HUES64 (cell line): ENCODE measurements at regions not wholly inside any gene's neighbourhood (a gene's known extent, or its start where the extent isn't known, plus 50 kb on each side); places are given as distances from the start of the nearest gene placed in this dataset.

Experiments
- H3K27ac ChIP-seq: 2 replicates; pipeline ENCODE4 v1.7.0; 2013; ENCODE audit warnings: low read depth, low read length, inconsistent platforms
- H3K27me3 ChIP-seq: 2 replicates; pipeline ENCODE4 v1.6.1; 2013; ENCODE audit warnings: mild to moderate bottlenecking, low read length; ENCODE audit not compliant: insufficient read depth
- H3K36me3 ChIP-seq: 2 replicates; pipeline ENCODE4 v1.6.1; 2013; ENCODE audit warnings: mild to moderate bottlenecking, low read length; ENCODE audit not compliant: insufficient read depth
- H3K4me1 ChIP-seq: 2 replicates; pipeline ENCODE4 v1.6.1; 2013; ENCODE audit warnings: mild to moderate bottlenecking, low read length, moderate library complexity; ENCODE audit not compliant: insufficient read depth
- H3K4me3 ChIP-seq: 2 replicates; pipeline ENCODE4 v1.5.1; 2013; ENCODE audit warnings: mild to moderate bottlenecking, low read length, moderate library complexity
- H3K9ac ChIP-seq: 2 replicates; pipeline ENCODE4 v1.6.1; 2013; ENCODE audit warnings: mild to moderate bottlenecking, low read depth, low read length
- H3K9me3 ChIP-seq: 2 replicates; pipeline ENCODE4 v1.6.1; 2013; ENCODE audit warnings: low read depth, low read length; ENCODE audit not compliant: insufficient read depth
- WGBS: fragments of 150-250, 120-280 bp; methylation state at CpG from one replicate; pipeline ENCODE4 v1.1.7; 2013; ENCODE audit warnings: missing lambda C conversion rate; 5-methylcytosine and 5-hydroxymethylcytosine counted together

DNA sequence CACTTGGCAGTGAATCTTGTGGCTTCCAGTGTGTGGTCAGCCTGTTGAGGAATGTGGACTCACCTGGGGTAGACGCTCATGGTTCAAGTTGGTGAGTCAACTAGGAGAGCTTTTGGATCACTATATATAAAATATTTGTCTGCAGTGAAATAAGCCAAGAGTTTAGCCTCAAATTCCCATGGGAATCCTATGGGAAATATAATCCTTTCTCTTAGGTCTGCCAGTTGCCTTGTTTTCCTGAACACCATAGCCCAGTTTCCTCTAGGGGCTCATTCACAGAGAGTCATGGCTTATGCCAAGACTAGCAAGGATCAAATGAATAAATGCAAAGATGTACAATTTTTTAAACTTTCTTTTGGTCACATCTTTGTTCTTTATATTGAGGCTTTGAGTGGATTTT, 100.1 kb upstream of the NPHP3 start:
- Histone ChIP-seq H3K4me3 (no peak overlapping the region), H3K27me3 (no peaks in the 10 kb centered on the region), H3K36me3 (no peaks in the 10 kb centered on the region), H3K4me1 (no peaks in the 10 kb centered on the region), H3K27ac (no peak overlapping the region), H3K9ac (no peak overlapping the region), H3K9me3 (no peaks in the 10 kb centered on the region)
- WGBS, result 100% methylated on average over 1 of the region's 1 CpG

DNA sequence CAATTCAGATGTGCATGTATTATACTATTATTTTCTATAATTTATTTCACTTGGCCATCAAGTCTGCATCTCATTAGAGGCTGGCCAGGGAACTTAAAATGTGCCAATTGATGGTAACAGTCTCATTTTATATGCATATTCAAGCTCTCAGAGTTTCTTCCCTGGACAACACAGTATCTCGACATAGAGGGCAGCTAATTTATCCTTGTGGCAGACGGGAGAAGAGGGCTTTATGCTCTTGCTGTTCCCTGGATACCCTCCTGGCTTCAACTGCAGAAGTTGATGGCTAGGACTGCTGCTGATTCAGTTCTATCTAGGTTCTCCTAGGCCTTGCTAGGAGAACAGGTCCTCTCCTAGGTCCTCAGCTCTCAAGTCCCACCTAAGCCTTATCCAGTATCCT, 99.1 kb upstream of the NPHP3 start:
- no peak overlapping the region for H3K27ac ChIP-seq
- no peaks in the 10 kb centered on the region for H3K9me3 ChIP-seq
- H3K27me3 ChIP-seq, result no peaks in the 10 kb centered on the region
- 91% methylated on average over 2 of the region's 2 CpGs for WGBS
- no peak overlapping the region for H3K9ac ChIP-seq
- H3K4me1 ChIP-seq, result no peaks in the 10 kb centered on the region
- H3K36me3 ChIP-seq, result no peaks in the 10 kb centered on the region
- no peak overlapping the region for H3K4me3 ChIP-seq

DNA sequence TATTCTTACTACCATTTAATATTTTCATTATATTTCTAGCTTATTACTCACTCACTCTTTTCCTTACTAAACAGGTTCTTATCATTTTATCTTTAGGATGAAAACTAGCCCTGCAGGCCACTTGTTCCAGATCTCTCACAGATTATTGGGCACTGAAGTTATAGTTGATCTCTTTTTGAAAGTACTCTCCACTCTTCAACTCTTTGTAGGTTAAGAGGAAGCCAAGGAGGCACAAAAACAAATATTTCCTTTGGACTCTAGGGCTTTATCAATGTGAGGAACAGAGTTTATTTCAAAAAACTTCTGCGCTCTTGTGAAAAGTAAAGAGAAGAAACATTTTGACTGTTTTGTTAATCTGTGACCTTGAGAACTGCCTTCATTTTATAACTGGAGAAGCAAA, 96.0 kb upstream of the NPHP3 start:
- no peaks in the 10 kb centered on the region for H3K9me3 ChIP-seq
- H3K27ac ChIP-seq, result no peak overlapping the region
- no peaks in the 10 kb centered on the region for H3K4me1 ChIP-seq
- H3K4me3 ChIP-seq, result no peak overlapping the region
- no peaks in the 10 kb centered on the region for H3K27me3 ChIP-seq
- no peaks in the 10 kb centered on the region for H3K36me3 ChIP-seq
- WGBS, result 89% methylated on average over 1 of the region's 1 CpG
- no peak overlapping the region for H3K9ac ChIP-seq

DNA sequence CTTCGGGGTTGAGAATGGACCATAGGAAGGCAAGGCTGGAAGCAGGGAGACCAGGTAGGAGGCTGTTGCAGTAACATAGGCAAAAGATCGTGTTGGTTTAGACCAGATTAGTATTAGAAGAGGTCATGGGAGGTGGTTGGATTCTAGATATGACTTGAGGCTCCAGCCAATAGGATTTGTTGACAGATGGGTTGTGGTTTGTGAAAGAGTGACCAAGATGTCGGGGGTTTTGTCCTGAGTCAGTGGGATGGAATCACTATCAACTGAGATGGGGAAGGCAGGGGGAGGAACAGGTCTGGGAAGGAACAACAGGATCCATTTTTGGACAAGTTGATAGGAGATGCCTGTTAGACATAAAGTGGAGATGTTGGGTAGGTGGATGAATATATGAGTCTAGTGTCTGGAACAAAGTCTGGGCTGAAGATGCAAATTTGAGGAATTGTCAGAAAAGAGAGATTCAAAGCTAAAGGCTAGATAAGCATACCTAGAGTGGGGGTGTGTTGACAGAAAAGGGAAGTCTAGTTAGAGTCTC, 95.5 kb upstream of the NPHP3 start:
- H3K27me3 ChIP-seq, result no peaks in the 10 kb centered on the region
- H3K4me3 ChIP-seq, result no peak overlapping the region
- no peak overlapping the region for H3K27ac ChIP-seq
- no peaks in the 10 kb centered on the region for H3K9me3 ChIP-seq
- no peaks in the 10 kb centered on the region for H3K36me3 ChIP-seq
- no peak overlapping the region for H3K9ac ChIP-seq
- 87% methylated on average over 3 of the region's 3 CpGs for WGBS
- no peaks in the 10 kb centered on the region for H3K4me1 ChIP-seq

DNA sequence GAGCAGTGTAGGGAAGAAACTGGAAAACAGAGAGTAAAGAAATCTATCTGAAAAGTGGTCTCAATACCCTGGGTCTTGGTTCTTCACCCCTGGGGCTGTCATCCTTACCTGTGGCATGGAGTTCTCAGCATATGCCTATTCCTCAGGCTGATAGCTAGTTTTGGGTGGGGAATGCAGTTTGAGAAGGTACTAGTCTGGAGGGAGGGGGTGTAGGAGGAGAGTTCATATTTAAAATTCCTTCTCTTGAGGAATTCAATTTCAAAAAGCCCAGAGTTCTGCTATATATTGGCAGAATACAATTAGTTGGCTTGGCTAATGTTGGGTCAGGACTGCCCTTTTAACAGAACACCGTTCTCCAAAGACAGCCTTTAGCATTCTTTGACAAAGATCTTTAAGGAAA, 82.9 kb upstream of the NPHP3 start:
- no peaks in the 10 kb centered on the region for H3K4me1 ChIP-seq
- H3K9me3 ChIP-seq, result no peaks in the 10 kb centered on the region
- H3K9ac ChIP-seq, result no peak overlapping the region
- no peaks in the 10 kb centered on the region for H3K36me3 ChIP-seq
- no peaks in the 10 kb centered on the region for H3K27me3 ChIP-seq
- 96% methylated on average over 1 of the region's 1 CpG for WGBS
- no peak overlapping the region for H3K27ac ChIP-seq
- no peak overlapping the region for H3K4me3 ChIP-seq

DNA sequence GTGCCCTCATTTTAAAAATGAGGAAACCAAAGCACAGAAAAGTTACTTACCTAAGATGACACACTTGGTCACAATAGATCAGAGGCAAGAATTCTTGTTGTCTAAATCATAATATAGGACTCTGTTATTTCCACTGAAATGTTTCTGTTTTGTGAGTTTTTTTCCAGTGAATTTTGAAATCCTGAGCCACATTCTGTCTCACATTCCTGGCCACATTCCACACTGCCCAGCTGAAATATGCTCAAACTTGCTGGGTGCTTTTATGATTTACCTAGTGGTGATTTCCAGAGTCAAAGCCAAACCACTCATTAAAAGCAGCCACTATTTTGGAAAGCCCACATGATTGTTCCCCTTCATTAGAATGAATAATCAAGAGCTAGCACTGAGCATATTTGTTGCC, 82.3 kb upstream of the NPHP3 start:
- Histone ChIP-seq H3K4me1 (no peaks in the 10 kb centered on the region), H3K36me3 (no peaks in the 10 kb centered on the region), H3K27ac (no peak overlapping the region), H3K4me3 (no peak overlapping the region), H3K27me3 (no peaks in the 10 kb centered on the region), H3K9ac (no peak overlapping the region), H3K9me3 (no peaks in the 10 kb centered on the region)

DNA sequence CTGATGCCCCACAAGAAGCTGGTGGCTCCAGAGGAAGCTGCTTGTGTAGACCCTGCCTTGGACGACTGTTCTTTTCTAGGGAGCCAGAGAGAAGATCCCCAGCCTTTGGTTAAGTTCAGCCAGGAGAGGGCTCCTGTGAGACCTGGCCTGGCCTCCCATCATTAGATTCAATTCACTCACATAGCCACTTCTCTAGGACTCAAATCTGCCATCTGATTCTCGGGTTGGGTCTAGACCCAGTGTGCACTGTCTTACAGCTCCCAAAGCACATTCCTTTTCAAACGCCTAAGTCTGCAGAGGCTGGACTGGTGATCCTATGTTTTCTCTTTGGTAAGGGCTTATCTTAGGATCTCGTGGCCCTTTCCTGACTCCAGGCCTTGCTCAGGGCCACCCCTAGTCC, 81.7 kb upstream of the NPHP3 start:
- 77% methylated on average over 4 of the region's 4 CpGs for WGBS
- no peaks in the 10 kb centered on the region for H3K9me3 ChIP-seq
- H3K27ac ChIP-seq, result no peak overlapping the region

DNA sequence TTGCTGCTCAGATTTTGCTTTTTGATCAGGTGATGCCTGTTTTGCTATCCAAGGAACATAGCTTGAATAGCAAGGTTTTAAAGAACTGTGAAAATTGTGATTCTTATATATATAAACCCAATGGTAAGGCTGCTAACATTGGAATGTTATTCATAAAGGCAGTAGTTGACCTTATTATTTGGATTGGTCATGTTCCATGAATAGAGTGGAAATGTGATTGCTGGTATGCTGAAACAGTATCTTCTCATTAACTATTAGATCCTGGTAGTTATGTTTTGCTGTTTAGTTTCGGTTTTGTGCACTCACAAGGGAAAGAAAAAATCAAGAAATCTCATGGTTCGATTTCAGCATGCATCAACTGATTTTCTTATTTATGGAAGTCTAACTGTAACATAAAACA, 78.7 kb upstream of the NPHP3 start:
- H3K9ac ChIP-seq, result no peak overlapping the region
- H3K4me1 ChIP-seq, result no peaks in the 10 kb centered on the region
- H3K4me3 ChIP-seq, result no peak overlapping the region
- H3K27me3 ChIP-seq, result no peaks in the 10 kb centered on the region
- WGBS, result 90% methylated on average over 2 of the region's 2 CpGs
- H3K9me3 ChIP-seq, result no peaks in the 10 kb centered on the region
- no peak overlapping the region for H3K27ac ChIP-seq
- H3K36me3 ChIP-seq, result no peaks in the 10 kb centered on the region

More for the DNA sequence above, 81.7 kb upstream of the NPHP3 start:
- Histone ChIP-seq H3K4me1 (no peaks in the 10 kb centered on the region), H3K4me3 (no peak overlapping the region), H3K27me3 (no peaks in the 10 kb centered on the region), H3K36me3 (no peaks in the 10 kb centered on the region), H3K9ac (no peak overlapping the region)

DNA sequence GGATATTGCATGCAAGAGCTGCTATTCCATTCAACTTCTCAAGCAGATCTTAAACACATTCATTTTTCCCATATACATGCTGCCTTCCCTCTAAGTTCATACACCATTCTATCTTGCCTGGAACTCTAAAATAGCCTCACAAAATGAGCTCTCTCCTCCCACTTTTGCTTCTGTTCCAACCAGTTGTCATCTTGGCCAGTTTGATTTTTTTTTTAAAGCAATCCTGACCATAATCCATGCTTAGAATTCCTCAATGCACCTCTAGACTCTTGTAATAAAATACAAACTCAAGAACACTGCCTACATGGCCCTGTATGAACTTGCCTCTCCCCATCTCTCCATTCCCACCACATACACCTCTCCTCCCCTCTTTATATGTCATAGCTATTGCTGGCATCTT, 68.6 kb upstream of the NPHP3 start:
- Histone ChIP-seq H3K36me3 (no peaks in the 10 kb centered on the region), H3K9me3 (no peaks in the 10 kb centered on the region), H3K27me3 (no peaks in the 10 kb centered on the region), H3K9ac (no peak overlapping the region), H3K27ac (no peak overlapping the region), H3K4me3 (no peak overlapping the region), H3K4me1 (no peaks in the 10 kb centered on the region)

DNA sequence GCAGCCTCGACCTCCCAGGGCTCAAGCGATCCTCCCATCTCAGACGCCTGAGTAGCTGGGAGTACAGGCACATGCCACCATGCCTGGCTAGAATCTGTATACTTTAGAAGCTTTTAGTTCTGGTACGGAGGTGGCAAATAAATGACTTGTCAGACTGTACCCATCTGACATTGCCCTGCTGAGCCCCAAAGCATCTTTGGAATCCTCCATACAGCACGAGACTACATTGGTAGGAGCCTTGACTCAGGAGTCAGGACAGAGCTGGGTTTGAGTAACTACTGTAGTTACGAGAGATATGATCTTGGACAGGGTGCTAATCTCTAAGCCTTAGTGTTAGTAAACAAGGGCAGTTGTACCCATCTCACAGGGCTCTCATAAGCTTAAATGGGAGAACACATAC, 67.8 kb upstream of the NPHP3 start:
- Histone ChIP-seq H3K27me3 (no peaks in the 10 kb centered on the region), H3K27ac (no peak overlapping the region), H3K4me3 (no peak overlapping the region), H3K9ac (no peak overlapping the region), H3K4me1 (no peaks in the 10 kb centered on the region), H3K9me3 (no peaks in the 10 kb centered on the region), H3K36me3 (no peaks in the 10 kb centered on the region)
- WGBS, result 96% methylated on average over 6 of the region's 6 CpGs

DNA sequence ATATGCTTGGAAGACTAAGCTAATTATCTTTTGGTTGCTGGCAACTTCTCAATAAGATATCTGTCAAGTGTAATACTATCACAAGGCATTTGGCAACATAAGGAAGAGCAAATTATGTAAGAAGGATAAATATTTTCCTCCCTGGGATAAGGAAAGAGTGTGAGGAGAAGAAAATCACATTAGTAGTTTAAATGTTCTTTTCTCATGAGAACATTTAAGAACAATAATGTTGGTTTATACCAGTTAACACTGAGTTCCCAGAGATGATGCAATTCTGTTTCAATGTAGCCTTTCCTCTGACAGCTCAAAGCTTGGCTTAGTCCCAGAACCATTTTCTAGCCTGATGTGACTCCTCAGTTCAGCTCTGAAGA, 66.1 kb upstream of the NPHP3 start:
- H3K9ac ChIP-seq, result no peak overlapping the region
- H3K27me3 ChIP-seq, result no peaks in the 10 kb centered on the region
- H3K9me3 ChIP-seq, result no peaks in the 10 kb centered on the region
- peaks cover 5% of the 10 kb centered on the region for H3K4me1 ChIP-seq
- H3K27ac ChIP-seq, result no peak overlapping the region
- H3K36me3 ChIP-seq, result no peaks in the 10 kb centered on the region
- no peak overlapping the region for H3K4me3 ChIP-seq

DNA sequence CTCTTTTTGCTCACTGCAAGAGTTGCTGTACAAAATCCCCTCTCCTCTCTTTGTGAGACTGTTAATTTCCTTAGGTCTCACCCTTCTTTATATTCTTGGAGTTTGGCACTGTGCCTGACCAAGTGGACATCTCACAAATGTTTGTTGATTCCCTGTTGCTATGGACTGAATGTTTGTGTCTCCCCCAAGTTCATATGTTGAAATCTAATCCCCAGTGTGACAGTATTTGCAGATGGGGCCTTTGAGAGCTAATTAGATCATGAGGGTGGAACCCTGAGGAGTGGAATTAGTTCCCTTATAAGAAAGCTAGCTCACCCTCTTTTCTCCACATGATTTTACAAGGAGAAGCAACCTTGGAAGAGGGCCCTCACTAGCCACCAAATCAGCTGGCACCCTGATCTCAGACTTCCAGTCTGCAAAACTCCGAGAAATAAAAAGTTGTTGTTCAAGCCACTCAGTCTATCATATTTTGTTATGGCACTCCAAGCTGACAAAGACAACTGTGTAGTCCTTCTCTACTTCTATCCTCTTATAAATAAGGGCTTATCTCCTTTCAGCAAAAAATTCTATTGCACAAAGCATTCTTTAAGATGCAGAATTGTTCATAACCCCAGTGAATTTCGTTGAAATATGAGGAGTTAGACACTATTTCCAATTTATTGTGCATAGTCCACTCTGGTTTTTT, 65.5 kb upstream of the NPHP3 start:
- Histone ChIP-seq H3K36me3 (no peaks in the 10 kb centered on the region), H3K9ac (no peak overlapping the region), H3K9me3 (no peaks in the 10 kb centered on the region), H3K27ac (no peak overlapping the region), H3K4me3 (no peak overlapping the region), H3K27me3 (no peaks in the 10 kb centered on the region), H3K4me1 (peaks cover 10% of the 10 kb centered on the region)
- 69% methylated on average over 2 of the region's 2 CpGs for WGBS
